ENCODE measurements at regions not wholly inside any gene's neighbourhood (a gene's known extent, or its start where the extent isn't known, plus 50 kb on each side); places are given as distances from the start of the nearest gene placed in this dataset.

GRCh38 chr7:131626643-131627042, 70.2 kb upstream of the PODXL start:
- TF ChIP-seq SUZ12 (IDR thresholded peaks at IDR 0.05; ENCODE audit: extremely low read depth, insufficient read depth, insufficient read length) (no peak), YY1 (IDR thresholded peaks at IDR 0.05; ENCODE audit: insufficient read depth, insufficient read length) (no peak), ZNF274 (IDR thresholded peaks at IDR 0.05; ENCODE audit: low read depth, low read length) (no peak)

Data from NT2/D1 (cell line).